Astrocyte of the spinal cord (primary cell): ENCODE measurements at regions not wholly inside any gene's neighbourhood (a gene's known extent, or its start where the extent isn't known, plus 50 kb on each side); places are given as distances from the start of the nearest gene placed in this dataset.

Source experiments
- DNase-seq: peaks from one replicate; pipeline ENCODE4 v3.0.0; 2011; ENCODE audit warnings: low read depth, low spot score
- H3K4me3 ChIP-seq: 2 replicates; pipeline ENCODE4 v1.5.1; 2011; ENCODE audit warnings: low read depth, mild to moderate bottlenecking, low read length, moderate library complexity
- CTCF ChIP-seq: IDR thresholded peaks from 2 replicates; pipeline ENCODE4 v1.5.1; 2012; ENCODE audit warnings: low read depth, mild to moderate bottlenecking, low read length, inconsistent platforms
- in situ Hi-C: cut with HindIII; loops from 2 replicates; pipeline ENCODE4 v1.10.0; 2017; ENCODE audit warnings: low sequenced_read_pairs

GRCh38 chr2:19806591-19806990, 95.2 kb downstream of the TTC32 start:
- DNase-seq, result no peak
- TF ChIP-seq CTCF, result no peak
- in situ Hi-C loops, result no loop called here
- no peak overlapping the region for H3K4me3 ChIP-seq

DNA sequence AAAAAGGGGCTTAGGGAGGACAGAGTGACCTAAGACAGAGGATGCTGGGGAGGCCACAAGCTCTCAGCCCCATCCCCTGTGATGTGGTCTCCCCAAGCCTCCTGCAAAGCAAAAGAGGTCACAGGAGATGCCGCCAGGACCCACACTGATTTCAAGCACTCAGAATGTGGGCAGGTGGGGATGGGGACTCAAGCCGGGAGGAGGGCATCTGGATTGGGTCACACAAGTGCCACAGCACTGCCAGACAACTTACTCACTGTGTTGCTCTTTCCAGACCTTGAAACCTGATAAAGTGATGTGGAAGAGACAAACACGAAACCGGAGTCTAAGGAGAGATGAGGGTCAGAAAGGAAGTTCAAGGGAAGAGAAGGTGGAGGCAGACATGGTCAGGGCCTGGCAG, 95.7 kb downstream of the TTC32 start:
- no peak for DNase-seq
- no peak overlapping the region for H3K4me3 ChIP-seq
- no peak for TF ChIP-seq CTCF
- in situ Hi-C loops, result no loop called here

DNA sequence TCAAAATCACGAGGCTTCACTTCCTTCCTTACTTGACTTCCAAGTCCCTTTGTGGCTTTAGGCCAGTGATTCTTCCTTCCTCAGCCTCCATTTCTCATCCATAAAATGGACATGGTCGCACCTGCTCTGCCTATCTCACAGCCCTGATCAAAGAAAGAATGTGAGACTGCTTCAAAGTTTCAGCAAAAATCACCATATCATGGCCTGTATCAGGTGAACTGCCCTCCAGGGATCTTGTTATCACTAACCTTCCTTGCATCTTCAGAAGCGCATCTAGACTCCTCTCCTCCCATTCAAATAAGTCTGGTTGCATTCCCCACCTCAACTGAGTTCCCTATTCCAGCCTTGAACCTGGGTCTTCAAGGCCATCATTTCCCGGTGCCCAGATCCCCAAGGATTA, 96.5 kb downstream of the TTC32 start:
- H3K4me3 ChIP-seq, result no peak overlapping the region
- no peak for TF ChIP-seq CTCF
- no peak for DNase-seq
- in situ Hi-C loops, result no loop called here

- TF ChIP-seq CTCF, result no peak
- in situ Hi-C loops, result no loop called here
- DNase-seq, result no peak
- H3K4me3 ChIP-seq, result no peak overlapping the region
Measured at GRCh38 chr2:19804639-19805260, 97.0 kb downstream of the TTC32 start.

GRCh38 chr2:19802086-19802841, 99.5 kb downstream of the TTC32 start:
- DNase-seq, result no peak
- no peak overlapping the region for H3K4me3 ChIP-seq
- no peak for TF ChIP-seq CTCF
- in situ Hi-C loops, result no loop called here

DNA sequence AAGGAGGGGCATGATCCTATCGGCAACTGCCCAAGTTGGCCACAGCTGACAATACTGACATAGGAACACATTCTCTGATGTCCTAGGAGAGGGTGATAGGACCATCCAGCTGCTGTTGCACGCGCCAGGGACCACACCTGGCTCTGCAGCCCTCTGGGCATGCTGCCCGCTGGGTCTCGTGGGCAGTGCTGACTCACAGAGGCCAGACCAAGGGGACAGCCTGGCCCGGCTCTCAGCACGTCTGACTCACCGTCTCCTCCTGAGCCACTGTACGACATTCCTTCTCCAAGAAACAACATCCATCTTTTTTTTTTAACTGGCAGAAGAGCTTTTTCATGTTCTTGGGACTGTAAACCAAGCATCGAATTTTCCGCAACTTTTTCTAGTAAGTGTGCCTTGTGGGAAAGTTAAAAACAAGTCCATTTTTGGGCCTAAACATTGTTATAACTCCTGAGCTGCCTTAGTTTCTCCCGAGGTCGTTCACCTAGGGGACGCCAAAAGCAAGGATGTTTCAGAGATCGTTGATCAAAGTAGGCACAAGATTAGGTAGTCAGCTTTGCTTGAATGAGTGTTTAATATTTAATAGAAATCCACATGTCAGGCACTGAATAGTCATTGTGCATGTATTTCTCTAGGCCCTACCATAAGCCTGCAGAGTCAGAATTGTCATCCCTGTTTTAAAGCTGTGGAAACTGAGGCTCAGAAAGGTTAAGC, 100.3 kb downstream of the TTC32 start:
- TF ChIP-seq CTCF, result no peak
- peak; percentile 98 for DNase-seq
- in situ Hi-C loops, result no loop called here
- no peak overlapping the region for H3K4me3 ChIP-seq
